GM12892 (cell line): ENCODE measurements at regions not wholly inside any gene's neighbourhood (a gene's known extent, or its start where the extent isn't known, plus 50 kb on each side); places are given as distances from the start of the nearest gene placed in this dataset.
A peak's percentile ranks its signal among the peaks of the same experiment; 100 is the strongest.
"Not testable (repeated sequence)": the region's sequence is repeated elsewhere in the genome, so short reads cannot be mapped to it uniquely, and the experiment has no call there.

Experiments
- DNase-seq: peaks from one replicate; pipeline ENCODE4 v3.0.0; 2011; ENCODE audit not compliant: insufficient read length
- FAIRE-seq: peaks from 2 replicates; lab custom pipeline; 2011; peaks lifted over from hg19 to GRCh38; lab: Jason Lieb, UNC
- POLR2A ChIP-seq: IDR thresholded peaks from 2 replicates; pipeline ENCODE4 v1.6.1; 2011; ENCODE audit warnings: low read depth, low read length, control low read depth
- POLR2AphosphoS5 ChIP-seq: IDR thresholded peaks from 2 replicates; pipeline ENCODE4 v1.6.1; 2011; ENCODE audit warnings: low read depth, low read length, control low read depth
- TAF1 ChIP-seq: IDR thresholded peaks from 2 replicates; pipeline ENCODE4 v1.6.1; 2011; ENCODE audit warnings: low read depth, mild to moderate bottlenecking, control low read depth, low read length, borderline replicate concordance

DNA sequence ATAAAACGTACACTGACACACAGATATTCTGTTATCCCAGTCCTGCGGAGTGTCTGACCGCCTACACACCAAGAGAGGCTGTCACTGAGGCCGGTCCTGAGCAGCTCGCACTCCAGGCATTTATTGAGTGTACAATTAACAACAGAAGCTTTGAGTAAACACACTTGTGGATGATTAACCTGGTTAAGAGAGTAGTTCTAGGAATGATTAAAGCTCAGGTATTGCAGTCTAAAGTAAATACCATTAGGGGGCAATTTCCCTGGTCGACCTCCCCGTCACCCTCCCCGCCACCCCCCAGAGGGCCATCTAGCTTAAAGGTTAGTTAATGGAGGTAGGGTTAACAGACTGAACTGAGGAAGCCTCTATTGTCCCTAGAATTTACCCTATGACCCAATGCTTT, 1278.5 kb downstream of the NSUN3 start:
- no peak for DNase-seq
- no peak for FAIRE-seq

DNA sequence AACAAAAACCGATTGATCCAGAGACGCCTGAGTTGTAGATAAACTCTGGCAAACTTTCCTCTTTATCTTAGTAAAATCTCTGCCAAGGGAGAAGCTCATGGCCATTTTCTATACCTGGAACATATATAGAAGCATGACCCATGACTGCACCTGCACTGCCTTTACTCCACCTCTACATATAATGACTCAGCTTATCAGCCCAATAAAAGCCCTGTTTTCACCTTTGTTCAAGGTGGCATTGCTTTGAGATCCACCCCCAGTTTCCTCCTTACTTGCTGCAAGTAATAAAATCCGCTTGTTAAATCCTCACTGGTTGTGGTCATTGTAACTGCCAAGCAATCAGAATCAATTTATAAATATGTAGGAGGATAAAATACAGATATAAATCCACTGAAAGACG, 1280.4 kb downstream of the NSUN3 start:
- TF ChIP-seq POLR2AphosphoS5 (no peak), POLR2A (no peak), TAF1 (no peak)
- DNase-seq (no peak), FAIRE-seq (no peak)

More for the DNA sequence above, 1278.5 kb downstream of the NSUN3 start:
- no peak for TF ChIP-seq POLR2A
- TF ChIP-seq TAF1 = no peak
- TF ChIP-seq POLR2AphosphoS5 = no peak

DNA sequence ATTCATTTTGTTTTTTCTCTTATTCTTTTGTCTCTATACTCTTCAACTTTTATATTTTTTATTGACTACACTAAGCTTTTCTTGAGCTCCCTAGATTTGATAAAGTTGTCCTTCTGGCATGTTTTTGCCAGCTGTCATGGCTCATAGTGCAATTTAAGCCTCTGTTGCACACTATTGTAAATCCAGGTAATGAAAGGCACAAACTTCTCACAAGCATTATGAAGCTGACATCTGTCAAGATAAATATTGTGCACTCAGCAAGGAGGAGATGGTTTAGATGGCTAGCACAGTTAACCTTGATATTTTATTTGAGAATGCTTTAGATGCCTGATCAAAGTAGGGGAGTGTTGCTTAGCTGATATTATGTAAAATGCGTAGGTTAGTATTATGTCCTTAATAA, 1280.9 kb downstream of the NSUN3 start:
- FAIRE-seq = no peak
- no peak for TF ChIP-seq POLR2A
- no peak for TF ChIP-seq TAF1
- no peak for TF ChIP-seq POLR2AphosphoS5
- no peak for DNase-seq

DNA sequence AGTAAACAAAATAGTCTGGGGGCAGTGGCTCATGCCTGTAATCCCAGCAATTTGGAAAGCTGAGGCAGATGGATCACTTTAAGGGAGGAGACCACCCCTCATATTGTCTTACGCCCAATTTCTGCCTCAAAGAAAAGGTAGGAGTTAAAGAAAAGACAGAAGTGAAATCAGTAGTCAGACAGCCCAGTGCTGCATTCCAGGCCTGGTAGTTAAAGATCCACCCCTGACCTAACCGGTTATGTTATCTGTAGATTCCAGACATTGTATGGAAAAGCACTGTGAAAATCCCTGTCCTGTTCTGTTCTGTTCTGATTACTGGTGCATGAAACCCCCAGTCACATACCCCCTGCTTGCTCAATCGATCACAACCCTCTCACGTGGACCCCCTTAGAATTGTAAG, 1285.1 kb downstream of the NSUN3 start:
- FAIRE-seq, DNase-seq: not testable (repeated sequence)

DNA sequence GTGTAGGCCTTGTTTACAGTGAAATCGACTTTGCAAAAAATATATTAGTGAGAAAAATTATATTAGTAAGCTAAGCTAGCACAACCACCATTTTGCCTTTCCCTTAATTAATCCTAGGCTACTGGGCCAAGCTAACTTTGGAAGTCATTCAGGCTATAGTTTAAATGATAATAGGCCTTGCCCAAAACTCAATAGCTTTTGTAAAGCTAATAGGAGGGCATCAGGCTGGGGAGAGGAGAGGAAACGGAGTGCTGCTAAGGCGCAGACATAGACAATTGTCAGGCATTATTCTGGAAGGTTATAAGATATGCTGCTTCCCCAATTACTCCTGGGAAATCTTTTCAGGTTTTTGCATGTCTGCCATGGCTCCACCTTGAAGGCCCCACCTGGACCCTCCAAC, 1286.0 kb downstream of the NSUN3 start:
- FAIRE-seq (no peak), DNase-seq (no peak)
- TF ChIP-seq POLR2A = no peak
- no peak for TF ChIP-seq POLR2AphosphoS5
- no peak for TF ChIP-seq TAF1

DNA sequence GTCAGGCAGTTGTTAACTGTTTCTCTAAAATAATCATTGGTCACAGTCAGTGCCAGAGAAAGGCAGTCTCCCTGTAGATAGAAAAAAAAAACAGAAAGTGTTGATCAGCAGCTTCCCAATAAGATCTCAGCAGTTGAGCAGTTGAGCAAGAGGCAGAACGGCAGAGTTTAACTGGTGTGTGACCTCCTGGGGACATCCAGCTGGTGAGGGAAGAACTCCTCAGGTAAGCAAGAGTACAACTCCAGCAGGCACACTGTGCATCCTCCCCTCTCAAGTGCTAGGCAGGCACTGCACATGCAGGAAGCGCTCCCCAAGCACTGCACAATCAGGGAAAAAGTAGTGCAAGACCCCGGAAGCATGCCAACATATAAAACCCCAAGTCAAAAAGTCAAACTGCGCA, 1287.2 kb downstream of the NSUN3 start:
- FAIRE-seq = peak; percentile 38
- no peak for DNase-seq
- no peak for TF ChIP-seq POLR2AphosphoS5
- TF ChIP-seq TAF1 = no peak
- TF ChIP-seq POLR2A = no peak

DNA sequence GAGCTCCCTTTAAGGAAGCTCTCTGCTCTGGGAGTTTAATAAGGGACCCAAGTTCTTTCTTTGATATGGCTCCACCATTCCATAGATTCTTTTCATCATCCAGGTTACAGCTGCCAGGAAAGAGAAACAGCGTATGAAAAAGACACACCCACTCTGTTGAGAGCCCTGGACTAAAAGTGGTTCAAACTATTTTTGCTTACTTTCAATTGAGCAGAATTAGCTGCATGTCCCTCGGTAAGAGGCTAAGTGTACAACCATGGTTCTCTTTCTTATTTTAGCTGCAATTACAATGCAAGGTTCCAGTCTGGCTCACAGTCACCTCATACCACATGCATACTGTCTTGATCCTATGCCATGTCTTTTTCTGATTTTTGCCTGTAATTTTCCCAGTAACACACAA, 1288.3 kb downstream of the NSUN3 start:
- TF ChIP-seq POLR2A (no peak), POLR2AphosphoS5 (no peak), TAF1 (no peak)
- DNase-seq (no peak), FAIRE-seq (no peak)

DNA sequence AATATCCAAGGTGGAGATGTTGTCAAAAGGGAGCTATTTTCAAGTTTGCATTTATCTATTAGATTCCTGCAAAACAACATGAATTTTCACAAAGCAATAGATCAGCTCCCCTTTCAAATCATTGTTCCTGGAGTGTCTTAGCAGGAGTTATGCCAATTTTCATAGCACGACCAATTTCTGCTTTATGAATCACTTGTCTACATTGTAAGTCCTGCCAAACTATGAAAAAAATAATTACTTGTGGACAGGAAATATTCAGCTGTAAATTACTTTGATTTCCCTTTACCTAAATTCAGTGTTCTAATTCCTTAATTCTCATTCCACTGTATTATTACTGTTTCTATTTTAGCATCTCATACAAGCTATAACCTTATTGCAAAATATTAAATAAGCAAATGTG, 1289.6 kb downstream of the NSUN3 start:
- DNase-seq (no peak), FAIRE-seq (no peak)
- TF ChIP-seq TAF1 = no peak
- no peak for TF ChIP-seq POLR2A
- TF ChIP-seq POLR2AphosphoS5 = no peak

DNA sequence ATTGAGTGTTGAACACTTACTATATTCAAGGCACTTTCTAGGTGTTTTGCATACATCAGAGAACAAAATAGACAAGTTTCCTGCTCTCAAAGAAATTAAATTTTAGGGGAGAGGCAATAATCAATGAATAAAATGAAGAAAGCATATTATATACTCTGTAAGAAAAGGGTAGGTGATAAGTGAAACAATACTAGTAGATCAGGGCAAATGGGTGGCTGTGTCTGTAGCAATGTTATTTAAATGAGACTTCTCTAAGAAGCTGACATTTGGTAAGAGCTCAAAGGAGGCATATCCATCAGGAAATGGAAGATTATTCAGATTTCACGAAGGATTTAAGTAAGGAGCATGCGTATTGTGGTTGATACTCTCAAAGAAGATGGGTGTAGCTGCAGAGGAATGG, 1291.6 kb downstream of the NSUN3 start:
- DNase-seq (no peak), FAIRE-seq (no peak)
- TF ChIP-seq TAF1 (no peak), POLR2AphosphoS5 (no peak), POLR2A (no peak)

DNA sequence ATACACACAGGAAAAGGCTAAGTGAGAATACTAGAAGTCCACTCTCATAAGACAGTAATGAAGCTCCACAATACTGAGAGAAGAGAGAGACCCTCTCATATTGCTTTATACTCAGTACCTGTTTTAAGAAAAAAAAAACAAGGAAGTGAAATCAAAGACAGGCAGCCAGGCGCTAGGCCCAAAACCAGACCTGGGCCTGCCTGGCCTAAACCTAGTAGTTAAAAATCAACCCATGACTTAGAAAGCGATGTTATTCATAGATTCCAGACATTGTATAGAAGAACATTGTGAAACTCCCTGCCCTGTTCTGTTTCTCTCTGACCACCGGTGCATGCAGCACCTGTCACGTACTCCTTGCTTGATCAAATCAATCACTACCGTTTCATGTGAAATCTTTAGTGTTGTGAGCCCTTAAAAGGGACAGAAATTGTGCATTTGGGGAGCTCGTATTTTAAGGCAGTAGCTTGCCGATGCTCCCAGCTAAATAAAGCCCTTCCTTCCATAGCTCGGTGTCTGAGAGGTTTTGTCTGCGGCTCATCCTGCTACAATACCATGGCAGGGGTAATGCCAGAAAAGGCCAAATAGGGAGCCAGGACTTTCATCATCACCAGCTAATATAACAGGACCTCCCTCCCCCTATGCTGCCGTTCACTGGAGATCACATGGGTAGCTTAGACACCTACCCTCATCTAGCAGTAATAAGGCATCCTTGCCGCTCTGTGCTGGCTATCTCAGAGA, 1294.1 kb downstream of the NSUN3 start:
- no peak for DNase-seq
- FAIRE-seq = peak; percentile 62

DNA sequence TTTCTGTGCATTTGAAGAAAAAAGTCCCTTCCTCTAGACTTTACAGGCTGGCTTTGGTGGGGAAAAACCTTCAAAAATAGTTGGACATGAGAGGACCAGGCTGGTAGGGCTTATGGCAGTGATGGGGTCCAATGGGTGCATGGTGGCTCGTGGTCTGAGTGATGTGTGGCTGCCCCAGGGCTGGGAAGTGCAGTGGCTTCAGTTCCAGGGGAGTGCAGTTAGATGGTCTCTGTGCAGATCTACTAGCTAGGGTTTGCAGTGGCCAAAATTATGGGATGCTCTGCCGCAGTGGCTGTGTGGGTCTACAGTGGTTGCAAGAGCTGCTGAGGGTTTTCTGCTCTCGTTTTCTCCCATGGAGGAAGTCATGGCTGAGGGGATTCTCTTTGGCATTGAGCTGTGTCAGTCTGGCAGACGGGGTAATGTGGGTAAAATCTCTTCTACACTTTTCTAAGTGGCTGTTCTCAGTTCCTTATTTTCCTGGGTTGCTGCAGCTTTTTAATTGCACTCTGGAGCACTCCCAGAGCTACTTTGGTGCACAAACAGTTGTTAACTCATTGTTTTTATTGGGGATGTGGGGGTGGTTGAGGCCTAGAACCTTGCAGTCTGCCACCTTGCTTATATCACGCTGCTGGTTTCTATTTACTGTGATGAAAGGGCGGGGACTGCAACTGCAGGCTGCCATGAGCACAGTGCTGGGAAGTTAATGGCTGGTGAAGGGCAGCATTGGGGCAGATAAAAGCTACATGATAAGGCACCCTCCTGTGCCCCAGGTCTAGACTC, 1324.6 kb downstream of the NSUN3 start:
- DNase-seq (no peak), FAIRE-seq (peak; percentile 67)
- TF ChIP-seq POLR2A = no peak
- no peak for TF ChIP-seq POLR2AphosphoS5
- TF ChIP-seq TAF1 = no peak

More for the DNA sequence above, 1294.1 kb downstream of the NSUN3 start:
- TF ChIP-seq POLR2A = no peak

DNA sequence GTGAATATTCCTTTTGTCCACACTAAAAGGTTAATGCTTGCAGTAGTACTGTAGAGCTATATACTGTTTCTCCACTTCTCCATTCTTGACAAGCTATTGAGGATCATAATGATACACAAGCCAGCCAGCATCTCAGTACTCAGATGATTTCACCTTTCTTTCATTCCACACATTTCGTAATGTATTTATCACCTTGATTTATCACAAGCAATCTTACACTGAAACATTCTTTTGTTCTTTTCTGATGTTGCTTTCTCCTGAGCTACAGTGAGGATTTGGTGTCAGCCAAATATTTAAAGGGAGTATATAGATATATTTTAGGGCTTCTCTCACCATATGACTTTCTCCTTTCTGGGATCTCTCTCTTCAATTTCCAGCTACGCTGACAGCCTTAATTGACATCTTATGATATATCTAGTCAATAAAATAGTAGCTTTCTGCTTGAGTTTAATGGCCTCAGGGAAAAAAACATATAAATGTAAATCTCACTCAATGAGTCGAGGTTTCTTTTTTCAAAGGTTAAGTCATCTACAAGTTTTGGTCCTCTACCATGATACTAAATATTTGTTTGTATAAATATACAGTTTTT, 1327.0 kb downstream of the NSUN3 start:
- DNase-seq (no peak), FAIRE-seq (no peak)
- TF ChIP-seq POLR2AphosphoS5 = no peak
- TF ChIP-seq POLR2A = no peak
- no peak for TF ChIP-seq TAF1
